Mammary epithelial cell (primary cell): ENCODE measurements at regions not wholly inside any gene's neighbourhood (a gene's known extent, or its start where the extent isn't known, plus 50 kb on each side); places are given as distances from the start of the nearest gene placed in this dataset.
A peak's percentile ranks its signal among the peaks of the same experiment; 100 is the strongest.

Experiments
- CTCF ChIP-seq, 2 donors: IDR thresholded peaks in 1 of 2; conservative IDR thresholded peaks in 1 of 2; 2 replicates each; pipeline ENCODE4 v1.5.1; 2011 to 2012; ENCODE audit warnings: inconsistent platforms in 2 of 2, low read length in 2 of 2, mild to moderate bottlenecking in 2 of 2, control low read depth in 1 of 2, low read depth in 1 of 2; ENCODE audit not compliant: insufficient read depth in 1 of 2; ENCODE audit errors: extremely low read depth in 1 of 2
- EZH2 ChIP-seq: IDR thresholded peaks from 2 replicates; pipeline ENCODE4 v1.6.1; 2012; ENCODE audit warnings: low read length, inconsistent platforms, borderline replicate concordance

- peak; percentile 36 to 72 for TF ChIP-seq CTCF (conservative IDR thresholded peaks at IDR 0.05 in 1 of 2, IDR thresholded peaks at IDR 0.05 in 1 of 2; ENCODE audit: extremely low read depth in 1 of 2, insufficient read depth in 1 of 2, low read depth in 1 of 2, low read length in 2 of 2)
- no peak for TF ChIP-seq EZH2
Measured at GRCh38 chr1:117284399-117285215, 73.9 kb upstream of the VTCN1 start.
